Spleen (tissue), 7 donors: ENCODE measurements at regions not wholly inside any gene's neighbourhood (a gene's known extent, or its start where the extent isn't known, plus 50 kb on each side); places are given as distances from the start of the nearest gene placed in this dataset.

ENCODE experiments used
- CTCF ChIP-seq, 11 experiments: fragments of 200-600 bp in 7 of 11; fragments of 450-650 bp in 4 of 11; sonication (generic) in 4 of 11; IDR thresholded peaks in 8 of 11; conservative IDR thresholded peaks in 3 of 11; 1 replicate in 7 of 11; 2 replicates in 4 of 11; pipeline versions ENCODE4 v1.4.0 to v1.8.0; 2016 to 2021; ENCODE audit warnings: antibody characterized with exemption in 11 of 11, inconsistent platforms in 4 of 11, mild to moderate bottlenecking in 1 of 11
- POLR2AphosphoS5 ChIP-seq, 3 donors: sonication (generic); formaldehyde crosslinking; IDR thresholded peaks; one replicate each; pipeline ENCODE4 v1.5.1; 2017; ENCODE audit warnings: antibody characterized with exemption in 3 of 3
- donor health status: DM: no; HTN: no; CAD: no; lungs with moderate emphysema.
- donor health status: DM: no; HTN: no; CAD: no.
- donor health status: DM: no; HTN: no; CAD: no.

- no peak for TF ChIP-seq CTCF (IDR thresholded peaks at IDR 0.05 in 8 of 11, conservative IDR thresholded peaks at IDR 0.05 in 3 of 11)
- TF ChIP-seq POLR2AphosphoS5 (IDR thresholded peaks at IDR 0.05): no peak
These were observed 192.3 kb upstream of the GLI3 start for GRCh38 chr7:42429339-42429738.
